WERI-Rb-1 (cell line): ENCODE measurements at regions not wholly inside any gene's neighbourhood (a gene's known extent, or its start where the extent isn't known, plus 50 kb on each side); places are given as distances from the start of the nearest gene placed in this dataset.

ENCODE experiments used
- DNase-seq: peaks from one replicate; pipeline ENCODE4 v3.0.0-alpha.2; 2020
- H3K27ac ChIP-seq: fragments of 250-450 bp; sonication (Bioruptor Pico); 2 replicates; pipeline ENCODE4 v1.5.1; 2020; ENCODE audit warnings: mild to moderate bottlenecking, moderate library complexity
- H3K27me3 ChIP-seq: fragments of 250-450 bp; sonication (Bioruptor Pico); 2 replicates; pipeline ENCODE4 v1.5.1; 2021; ENCODE audit warnings: mild to moderate bottlenecking, low read depth, moderate library complexity; ENCODE audit not compliant: insufficient read depth, severe bottlenecking
- H3K36me3 ChIP-seq: fragments of 250-450 bp; sonication (Bioruptor Pico); 2 replicates; pipeline ENCODE4 v1.5.1; 2020; ENCODE audit warnings: mild to moderate bottlenecking, moderate library complexity
- H3K4me3 ChIP-seq: 2 replicates; pipeline ENCODE4 v1.5.1; 2011; ENCODE audit warnings: low read depth, mild to moderate bottlenecking, control low read depth, low read length
- H3K9me3 ChIP-seq: fragments of 250-450 bp; sonication (Bioruptor Pico); 2 replicates; pipeline ENCODE4 v1.5.1; 2021; ENCODE audit warnings: mild to moderate bottlenecking, moderate library complexity; ENCODE audit not compliant: severe bottlenecking
- CTCF ChIP-seq: IDR thresholded peaks from 2 replicates; pipeline ENCODE4 v1.5.1; 2011; ENCODE audit warnings: low read depth, mild to moderate bottlenecking, control low read depth, inconsistent platforms, low read length

DNA sequence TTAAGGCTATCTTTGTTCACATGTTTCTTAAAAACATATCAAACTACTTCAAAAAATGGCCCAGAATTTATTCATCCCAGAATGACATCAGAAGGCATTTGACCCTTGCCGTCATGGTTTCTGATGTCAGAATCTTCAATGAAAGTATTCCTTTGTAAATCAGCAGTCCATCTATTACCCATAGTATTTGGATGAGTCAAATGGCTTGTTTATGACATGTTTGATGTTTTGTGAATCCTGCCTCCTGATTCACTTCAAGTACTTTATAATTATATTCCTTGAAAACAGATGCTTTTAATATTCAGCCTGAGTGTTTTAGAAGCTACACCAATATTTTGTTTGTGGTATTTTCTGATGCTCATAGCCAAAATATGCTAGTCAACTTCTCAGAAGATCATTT is 200.8 kb upstream of the MEF2C start:
- no peak for TF ChIP-seq CTCF
- Histone ChIP-seq H3K27me3 (no peaks in the 10 kb centered on the region), H3K36me3 (no peaks in the 10 kb centered on the region), H3K4me3 (no peak overlapping the region), H3K9me3 (no peaks in the 10 kb centered on the region), H3K27ac (no peak overlapping the region)
- no peak for DNase-seq

- H3K27me3 ChIP-seq: no peaks in the 10 kb centered on the region
- no peak overlapping the region for H3K27ac ChIP-seq
- no peak overlapping the region for H3K4me3 ChIP-seq
- H3K36me3 ChIP-seq: no peaks in the 10 kb centered on the region
- TF ChIP-seq CTCF: no peak
- DNase-seq: no peak
- H3K9me3 ChIP-seq: no peaks in the 10 kb centered on the region
These were observed 198.4 kb upstream of the MEF2C start for GRCh38 chr5:89081360-89081759.

GRCh38 chr5:89080467-89081116 is 197.6 kb upstream of the MEF2C start:
- no peaks in the 10 kb centered on the region for H3K27me3 ChIP-seq
- H3K27ac ChIP-seq: no peak overlapping the region
- no peak overlapping the region for H3K4me3 ChIP-seq
- no peaks in the 10 kb centered on the region for H3K36me3 ChIP-seq
- H3K9me3 ChIP-seq: no peaks in the 10 kb centered on the region
- TF ChIP-seq CTCF: no peak
- no peak for DNase-seq

GRCh38 chr5:89072842-89073672 is 190.1 kb upstream of the MEF2C start:
- TF ChIP-seq CTCF: no peak
- Histone ChIP-seq H3K27me3 (no peaks in the 10 kb centered on the region), H3K9me3 (no peaks in the 10 kb centered on the region), H3K36me3 (no peaks in the 10 kb centered on the region), H3K27ac (no peak overlapping the region), H3K4me3 (no peak overlapping the region)
- DNase-seq: no peak

GRCh38 chr5:89071941-89072331 is 189.0 kb upstream of the MEF2C start:
- Histone ChIP-seq H3K4me3 (no peak overlapping the region), H3K27ac (no peak overlapping the region), H3K9me3 (no peaks in the 10 kb centered on the region), H3K36me3 (no peaks in the 10 kb centered on the region), H3K27me3 (no peaks in the 10 kb centered on the region)
- no peak for DNase-seq
- TF ChIP-seq CTCF: no peak
